DMS153 (cell line): ENCODE measurements at regions not wholly inside any gene's neighbourhood (a gene's known extent, or its start where the extent isn't known, plus 50 kb on each side); places are given as distances from the start of the nearest gene placed in this dataset.

Source experiments
- DNase-seq: peaks from one replicate; lab custom pipeline; 2025; lab: John Stamatoyannopoulos, UW

GRCh38 chr9:82153032-82153431 is 164.5 kb downstream of the SPATA31D1 start:
- DNase-seq = no peak

GRCh38 chr9:82154573-82154972 is 166.0 kb downstream of the SPATA31D1 start:
- no peak for DNase-seq

GRCh38 chr9:82161876-82162275 is 173.3 kb downstream of the SPATA31D1 start:
- DNase-seq = no peak

- DNase-seq = no peak
Measured at GRCh38 chr9:82164159-82164558, 175.6 kb downstream of the SPATA31D1 start.

- no peak for DNase-seq
Measured at GRCh38 chr9:82167296-82167695, 178.7 kb downstream of the SPATA31D1 start.

GRCh38 chr9:82168585-82168984 is 180.0 kb downstream of the SPATA31D1 start:
- DNase-seq = peak; percentile 19

- no peak for DNase-seq
Measured at GRCh38 chr9:82170866-82171265, 182.3 kb downstream of the SPATA31D1 start.

- no peak for DNase-seq
Measured at GRCh38 chr9:82171271-82171670, 182.7 kb downstream of the SPATA31D1 start.

- DNase-seq = peak; percentile 72
Measured at GRCh38 chr9:82180711-82181110, 192.1 kb downstream of the SPATA31D1 start.

GRCh38 chr9:82183181-82183860 is 194.7 kb downstream of the SPATA31D1 start:
- DNase-seq = no peak

GRCh38 chr9:82184524-82184923 is 196.0 kb downstream of the SPATA31D1 start:
- DNase-seq = no peak

GRCh38 chr9:82188817-82189216 is 200.2 kb downstream of the SPATA31D1 start:
- DNase-seq = no peak

- DNase-seq = no peak
Measured at GRCh38 chr9:82191082-82191770, 202.7 kb downstream of the SPATA31D1 start.

- no peak for DNase-seq
Measured at GRCh38 chr9:82192211-82192610, 203.6 kb downstream of the SPATA31D1 start.

- no peak for DNase-seq
Measured at GRCh38 chr9:82196622-82197441, 208.3 kb downstream of the SPATA31D1 start.

GRCh38 chr9:82201196-82201595 is 212.6 kb downstream of the SPATA31D1 start:
- no peak for DNase-seq

- DNase-seq = no peak
Measured at GRCh38 chr9:82202808-82203207, 214.2 kb downstream of the SPATA31D1 start.

GRCh38 chr9:82206490-82206889 is 217.9 kb downstream of the SPATA31D1 start:
- no peak for DNase-seq

GRCh38 chr9:82206946-82207345 is 218.4 kb downstream of the SPATA31D1 start:
- no peak for DNase-seq

GRCh38 chr9:82208741-82209450 is 220.3 kb downstream of the SPATA31D1 start:
- DNase-seq = no peak

- DNase-seq = no peak
Measured at GRCh38 chr9:82209797-82210470, 221.4 kb downstream of the SPATA31D1 start.

- DNase-seq = no peak
Measured at GRCh38 chr9:82212885-82213284, 224.3 kb downstream of the SPATA31D1 start.
